ENCODE measurements at regions not wholly inside any gene's neighbourhood (a gene's known extent, or its start where the extent isn't known, plus 50 kb on each side); places are given as distances from the start of the nearest gene placed in this dataset.

- TF ChIP-seq EZH2 (IDR thresholded peaks at IDR 0.05; ENCODE audit: insufficient read depth, poor library complexity, severe bottlenecking) (no peak), EZH2phosphoT487 (IDR thresholded peaks at IDR 0.05; ENCODE audit: insufficient read depth, low read depth) (no peak)
Measured at GRCh38 chr3:31268868-31269267, 263.9 kb upstream of the STT3B start.

All from GM23248 (cell line).